ENCODE measurements at regions not wholly inside any gene's neighbourhood (a gene's known extent, or its start where the extent isn't known, plus 50 kb on each side); places are given as distances from the start of the nearest gene placed in this dataset.
A peak's percentile ranks its signal among the peaks of the same experiment; 100 is the strongest.

DNA sequence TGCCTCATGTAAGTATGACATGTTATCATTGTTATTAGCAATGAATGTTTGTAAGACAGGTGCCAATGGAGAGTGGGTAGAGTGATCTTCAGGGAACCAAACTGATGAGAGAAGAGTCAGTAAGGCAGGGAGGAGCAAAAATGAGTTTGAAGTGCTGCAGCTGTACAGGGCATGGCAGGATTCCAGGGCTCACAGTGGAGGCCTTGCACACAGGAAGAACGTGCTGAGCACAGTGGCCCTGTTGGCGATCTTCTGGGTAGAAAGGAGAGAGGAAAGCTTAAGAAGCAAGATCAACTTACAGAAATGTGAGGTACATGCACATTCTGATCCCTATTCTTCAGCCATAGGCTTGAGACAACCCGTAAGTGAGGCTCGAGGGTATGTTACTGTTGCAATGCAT, 219.3 kb upstream of the TMEM45B start:
- no peak overlapping the region for H3K4me3 ChIP-seq
- no peak for TF ChIP-seq CTCF (IDR thresholded peaks at IDR 0.05)
- no peaks in the 10 kb centered on the region for H3K9me3 ChIP-seq
- H3K27ac ChIP-seq, result no peak overlapping the region
- no peaks in the 10 kb centered on the region for H3K4me1 ChIP-seq
- no peak for DNase-seq (ENCODE audit: low spot score in 2 of 2)
- no peaks in the 10 kb centered on the region for H3K27me3 ChIP-seq
- intact Hi-C loops (cut with DNase I), result no loop called here
- no peaks in the 10 kb centered on the region for H3K36me3 ChIP-seq

GRCh38 chr11:129598378-129598777, 217.3 kb upstream of the TMEM45B start:
- H3K36me3 ChIP-seq, result no peaks in the 10 kb centered on the region
- peak in 1 of 2 donors; percentile 58 for DNase-seq (ENCODE audit: low spot score in 2 of 2)
- no peaks in the 10 kb centered on the region for H3K9me3 ChIP-seq
- no peak for TF ChIP-seq CTCF (IDR thresholded peaks at IDR 0.05)
- no peak overlapping the region for H3K4me3 ChIP-seq
- H3K27ac ChIP-seq, result no peak overlapping the region
- no peaks in the 10 kb centered on the region for H3K27me3 ChIP-seq
- no peaks in the 10 kb centered on the region for H3K4me1 ChIP-seq
- intact Hi-C loops (cut with DNase I), result no loop called here

GRCh38 chr11:129605815-129606214, 209.8 kb upstream of the TMEM45B start:
- no peaks in the 10 kb centered on the region for H3K4me1 ChIP-seq
- H3K4me3 ChIP-seq, result no peak overlapping the region
- DNase-seq (ENCODE audit: low spot score in 2 of 2), result no peak
- no peaks in the 10 kb centered on the region for H3K36me3 ChIP-seq
- no peaks in the 10 kb centered on the region for H3K9me3 ChIP-seq
- H3K27me3 ChIP-seq, result no peaks in the 10 kb centered on the region
- H3K27ac ChIP-seq, result no peak overlapping the region
- intact Hi-C loops (cut with DNase I), result no loop called here
- TF ChIP-seq CTCF (IDR thresholded peaks at IDR 0.05), result no peak

DNA sequence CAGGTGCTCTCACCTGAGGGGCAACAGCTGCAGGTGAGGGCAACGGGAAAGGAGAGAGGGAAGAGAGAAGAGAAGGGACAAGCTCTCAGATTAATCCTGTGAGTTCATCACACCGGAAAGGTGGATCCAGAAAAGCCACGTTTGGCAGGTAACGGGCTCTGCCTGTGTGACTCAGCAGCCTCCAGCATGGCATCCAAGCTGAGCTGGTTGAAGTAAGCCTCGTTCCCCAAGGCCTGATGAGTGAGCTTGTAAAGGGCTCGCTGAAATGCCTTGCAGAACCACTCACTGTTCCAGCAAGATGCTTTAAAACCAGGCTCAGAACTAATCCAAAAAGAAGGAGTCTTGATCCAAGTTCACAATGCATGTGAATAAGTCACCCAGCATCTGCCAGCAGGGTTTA, 206.9 kb upstream of the TMEM45B start:
- no peaks in the 10 kb centered on the region for H3K27me3 ChIP-seq
- no peak for TF ChIP-seq CTCF (IDR thresholded peaks at IDR 0.05)

GRCh38 chr11:129610125-129610524, 205.5 kb upstream of the TMEM45B start:
- Histone ChIP-seq H3K36me3 (no peaks in the 10 kb centered on the region), H3K27ac (no peak overlapping the region), H3K4me3 (no peak overlapping the region), H3K9me3 (no peaks in the 10 kb centered on the region), H3K4me1 (no peaks in the 10 kb centered on the region), H3K27me3 (no peaks in the 10 kb centered on the region)
- DNase-seq (ENCODE audit: low spot score in 2 of 2), result no peak
- no peak for TF ChIP-seq CTCF (IDR thresholded peaks at IDR 0.05)
- intact Hi-C loops (cut with DNase I), result no loop called here

More for the DNA sequence above, 206.9 kb upstream of the TMEM45B start:
- Histone ChIP-seq H3K9me3 (no peaks in the 10 kb centered on the region), H3K27ac (no peak overlapping the region), H3K4me3 (no peak overlapping the region), H3K4me1 (no peaks in the 10 kb centered on the region), H3K36me3 (no peaks in the 10 kb centered on the region)
- intact Hi-C loops (cut with DNase I), result no loop called here
- DNase-seq (ENCODE audit: low spot score in 2 of 2), result no peak

DNA sequence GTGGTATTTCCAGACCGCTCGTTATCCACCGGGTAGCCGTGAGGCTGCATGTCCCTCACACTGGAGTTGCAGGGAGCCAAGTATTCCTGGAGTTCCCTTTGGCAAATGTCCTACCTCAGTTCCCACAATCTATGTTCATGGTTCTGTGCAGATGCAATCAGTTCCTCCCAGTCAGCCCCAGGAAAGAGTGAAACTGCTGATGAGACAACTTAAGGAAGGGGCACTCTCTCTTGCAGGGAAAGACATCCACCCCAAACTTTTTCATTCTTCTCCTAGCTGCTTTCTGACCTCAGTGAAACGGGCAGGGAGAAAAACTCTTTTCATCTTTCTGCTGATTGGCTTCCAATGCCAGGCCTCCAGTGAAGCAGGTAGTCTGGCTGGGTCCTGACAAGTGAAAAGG, 205.1 kb upstream of the TMEM45B start:
- TF ChIP-seq CTCF (IDR thresholded peaks at IDR 0.05), result no peak
- H3K36me3 ChIP-seq, result no peaks in the 10 kb centered on the region
- no peak overlapping the region for H3K4me3 ChIP-seq
- H3K27ac ChIP-seq, result no peak overlapping the region
- intact Hi-C loops (cut with DNase I), result no loop called here
- no peaks in the 10 kb centered on the region for H3K9me3 ChIP-seq
- no peaks in the 10 kb centered on the region for H3K4me1 ChIP-seq
- no peak for DNase-seq (ENCODE audit: low spot score in 2 of 2)
- no peaks in the 10 kb centered on the region for H3K27me3 ChIP-seq
